ENCODE measurements at regions not wholly inside any gene's neighbourhood (a gene's known extent, or its start where the extent isn't known, plus 50 kb on each side); places are given as distances from the start of the nearest gene placed in this dataset.

DNA sequence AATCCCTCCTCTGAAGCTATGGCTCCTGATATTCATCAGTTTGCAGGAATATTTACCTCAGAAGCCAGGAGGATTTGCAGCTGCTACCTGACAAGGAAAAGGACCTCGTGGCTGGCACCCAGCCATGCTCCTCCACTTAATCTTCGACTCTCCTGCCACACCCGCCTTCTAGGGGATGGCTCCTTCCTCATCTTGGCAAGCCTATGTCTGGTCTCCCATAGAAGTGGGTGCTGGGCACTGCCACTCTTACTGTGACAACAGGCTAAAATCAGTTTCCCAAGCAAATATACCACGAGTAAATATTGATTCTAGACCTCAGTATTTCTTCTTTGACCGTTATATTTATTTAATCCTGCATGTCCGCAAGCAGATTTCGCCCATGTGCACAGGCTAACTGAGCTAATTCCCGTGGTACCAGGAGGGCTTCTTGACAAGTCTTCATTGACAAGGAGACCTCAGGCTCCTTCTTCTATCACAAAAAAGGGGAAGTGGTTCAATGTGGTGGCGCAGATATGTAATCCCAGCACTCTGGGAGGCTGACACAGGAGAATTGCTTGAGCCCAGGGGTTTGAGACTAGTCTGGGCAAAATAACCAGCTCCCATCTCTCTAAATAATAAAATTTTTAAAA is 52.6 kb upstream of the DCTD start:
- peak in 1 of 2 experiments; percentile 5 for DNase-seq

DNA sequence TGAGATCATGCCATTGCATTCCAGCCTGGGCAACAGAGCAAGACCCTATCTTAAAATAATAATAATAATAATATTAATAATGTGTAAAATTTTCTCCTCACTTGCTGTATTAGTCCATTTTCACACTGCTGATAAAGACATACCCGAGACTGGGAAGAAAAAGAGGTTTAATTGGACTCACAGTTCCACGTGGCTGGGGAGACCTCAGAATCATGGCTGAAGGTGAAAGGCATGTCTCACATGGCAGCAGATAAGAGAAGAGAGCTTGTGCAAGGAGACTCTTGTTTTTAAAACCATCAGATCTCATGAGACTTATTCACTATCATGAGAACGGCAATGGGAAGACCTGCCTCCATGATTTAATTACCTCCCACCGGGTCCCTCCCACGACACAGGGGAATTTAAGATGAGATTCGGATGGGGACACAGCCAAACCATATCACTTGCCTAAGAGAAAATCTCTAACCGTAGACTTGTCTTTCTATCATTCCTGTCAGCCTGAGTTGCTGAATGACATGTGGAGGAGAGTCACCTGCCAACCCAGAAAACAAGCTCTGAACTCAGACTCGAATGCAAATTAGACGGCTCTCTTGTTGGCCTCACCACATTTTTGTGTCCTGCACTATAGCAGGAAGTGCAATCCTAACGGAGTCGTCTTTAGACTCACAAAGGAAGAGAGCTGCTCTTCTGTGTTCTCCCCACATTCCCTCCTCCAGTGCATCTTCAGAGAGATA is 51.9 kb upstream of the DCTD start:
- DNase-seq: no peak

DNA sequence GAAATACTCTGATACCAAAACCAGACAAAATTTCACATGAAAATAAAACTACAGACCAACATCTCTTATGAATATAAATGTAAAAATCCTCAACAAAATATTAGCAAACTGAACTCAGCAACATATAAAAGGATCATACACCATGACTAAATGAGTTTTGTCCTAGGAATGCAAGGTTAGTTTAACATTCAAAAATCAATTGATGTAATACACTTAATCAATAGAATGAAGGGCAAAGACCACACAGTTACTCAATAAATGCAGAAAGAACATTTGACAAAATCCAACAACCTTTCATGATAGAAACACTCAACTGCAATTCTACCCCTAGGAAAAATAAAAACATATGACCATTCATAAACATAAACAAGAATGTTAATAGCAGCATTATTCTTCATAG is 50.2 kb upstream of the DCTD start:
- DNase-seq: no peak
